HL-60/S4 (cell line): ENCODE measurements at regions not wholly inside any gene's neighbourhood (a gene's known extent, or its start where the extent isn't known, plus 50 kb on each side); places are given as distances from the start of the nearest gene placed in this dataset.

ENCODE experiments used
- in situ Hi-C: fragments of 300-500 bp; cut with MboI; formaldehyde crosslinking; loops from 2 replicates; pipeline ENCODE4 v1.14.3; 2022; ENCODE audit warnings: low sequenced_read_pairs

DNA sequence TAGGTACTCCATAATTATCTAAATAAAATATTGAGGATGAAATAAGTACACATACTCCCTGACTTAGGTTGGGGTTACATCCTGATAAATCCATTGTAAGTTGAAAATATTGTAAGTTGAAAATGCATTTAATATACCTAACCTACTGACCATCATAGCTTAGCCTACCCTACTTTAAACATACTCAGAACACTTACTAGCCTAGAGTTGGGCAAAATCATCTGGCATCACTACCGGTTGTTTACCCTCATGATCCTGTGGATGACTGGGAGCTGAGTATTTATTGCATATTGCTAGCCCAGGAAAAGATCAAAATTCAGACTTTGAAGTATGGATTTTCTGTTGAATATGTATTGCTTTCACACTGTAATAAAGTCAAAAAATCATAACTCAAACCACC, 467.3 kb downstream of the C6orf118 start:
- in situ Hi-C loops, result no loop called here

DNA sequence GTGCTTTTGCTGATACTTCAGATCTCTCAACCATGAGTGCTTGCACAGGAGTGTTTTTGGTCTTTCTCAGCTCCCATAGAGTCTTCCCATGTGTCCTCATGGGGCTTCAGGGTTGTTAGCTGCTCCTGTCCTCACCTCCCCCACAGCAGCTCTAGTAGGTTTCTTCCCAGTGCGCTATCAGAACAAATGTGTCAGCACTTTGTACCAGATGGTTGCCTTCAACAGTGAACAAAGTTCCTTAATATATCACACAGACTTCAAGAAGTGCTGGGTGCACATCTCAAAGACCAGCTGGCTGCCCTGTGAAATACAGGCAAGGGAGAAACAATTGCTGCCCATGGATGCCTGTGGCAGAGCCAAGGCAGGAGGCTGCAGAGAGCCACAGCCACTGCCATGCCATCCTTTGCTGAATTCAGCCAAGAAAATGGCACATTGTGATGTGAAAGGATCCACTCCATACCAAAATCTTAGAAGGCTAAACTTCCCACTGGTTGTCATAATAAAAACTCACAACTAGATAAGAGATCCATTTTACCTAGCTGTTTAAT, 471.3 kb downstream of the C6orf118 start:
- in situ Hi-C loops, result no loop called here

DNA sequence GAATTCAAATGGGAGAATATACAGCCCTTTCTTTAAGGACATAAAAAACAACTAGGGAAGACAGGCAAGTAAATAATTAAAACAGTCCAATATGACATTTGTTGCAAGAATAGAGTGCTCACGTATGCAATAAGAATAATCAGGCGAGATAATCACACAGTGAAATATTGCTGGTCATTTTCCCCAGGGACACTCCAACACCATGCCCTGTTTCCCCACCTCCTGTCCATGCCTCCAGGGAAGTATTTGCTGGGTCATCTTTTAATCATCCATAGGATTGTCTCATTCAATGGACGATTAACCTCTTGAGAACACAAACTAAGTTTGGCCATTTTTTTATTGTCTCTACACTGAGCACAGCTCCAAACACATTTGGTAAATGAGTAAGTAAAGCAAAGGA, 472.9 kb downstream of the C6orf118 start:
- in situ Hi-C loops, result no loop called here

DNA sequence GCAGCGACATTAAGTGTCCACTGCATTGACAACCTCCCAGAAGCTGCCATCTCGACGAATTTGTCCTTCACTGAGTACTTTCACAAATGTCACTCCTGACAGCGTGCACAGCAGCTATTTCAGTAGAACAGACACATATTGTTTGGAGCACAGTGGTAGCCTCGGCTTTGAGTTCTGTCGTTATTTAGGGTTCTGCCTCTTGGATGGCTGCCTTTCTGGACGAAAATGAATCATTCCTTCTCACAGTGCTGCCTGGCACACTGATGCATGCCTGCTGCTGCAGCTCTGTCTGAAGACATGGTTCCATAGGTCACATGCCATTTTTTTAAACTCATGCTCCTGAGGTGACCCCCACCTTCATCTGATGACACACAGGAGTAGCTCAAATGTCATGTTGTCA, 477.0 kb downstream of the C6orf118 start:
- in situ Hi-C loops, result no loop called here

DNA sequence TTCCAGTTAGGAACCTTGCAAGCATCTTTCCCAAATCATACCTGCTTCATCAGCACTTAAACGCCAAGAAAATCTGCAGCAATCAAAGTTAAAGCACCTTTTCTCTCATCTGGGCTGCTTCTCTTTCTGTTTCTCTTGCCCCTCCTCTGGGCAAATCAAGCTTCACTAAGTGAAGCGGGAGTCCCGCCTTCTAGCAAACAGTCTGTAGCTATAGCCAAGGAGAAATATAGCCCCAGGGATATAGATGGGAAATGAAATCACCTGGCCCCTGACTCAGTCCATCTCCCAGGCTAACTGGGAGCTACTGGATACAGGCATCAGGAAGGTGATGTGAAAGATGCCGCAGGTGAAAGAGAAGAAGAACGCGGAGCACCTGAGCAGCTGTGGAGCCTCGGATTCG, 481.9 kb downstream of the C6orf118 start:
- in situ Hi-C loops, result no loop called here

DNA sequence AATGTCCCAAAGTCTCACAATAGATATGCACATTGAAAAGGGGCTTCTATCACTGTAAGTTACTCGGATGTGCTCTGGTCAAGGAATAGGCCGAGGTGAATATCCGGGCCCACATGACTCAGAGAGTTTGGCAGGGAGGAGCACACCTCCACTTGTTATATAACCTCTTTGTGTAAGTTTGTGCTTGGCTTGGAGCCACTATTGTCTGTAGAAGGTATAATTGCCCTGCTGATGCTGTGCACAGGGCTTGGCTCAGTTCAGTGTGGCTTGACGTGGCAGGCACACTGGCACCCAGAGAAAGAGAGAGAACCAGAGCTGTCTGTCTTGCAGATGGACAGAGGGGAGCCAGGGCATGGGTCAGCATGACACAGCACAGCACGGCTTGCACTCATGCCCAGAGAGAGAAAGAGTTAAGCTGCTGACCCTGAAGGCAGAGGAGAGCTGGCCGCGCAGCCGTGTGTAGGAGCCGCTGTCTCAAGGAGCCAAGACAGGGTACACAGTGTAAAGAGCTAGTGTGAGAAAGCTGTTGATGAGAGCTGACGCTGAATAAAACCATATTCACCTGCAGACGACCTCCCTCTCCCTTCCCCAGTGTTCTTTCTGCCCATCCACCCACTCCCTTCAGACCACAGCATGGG, 482.5 kb downstream of the C6orf118 start:
- in situ Hi-C loops, result no loop called here

DNA sequence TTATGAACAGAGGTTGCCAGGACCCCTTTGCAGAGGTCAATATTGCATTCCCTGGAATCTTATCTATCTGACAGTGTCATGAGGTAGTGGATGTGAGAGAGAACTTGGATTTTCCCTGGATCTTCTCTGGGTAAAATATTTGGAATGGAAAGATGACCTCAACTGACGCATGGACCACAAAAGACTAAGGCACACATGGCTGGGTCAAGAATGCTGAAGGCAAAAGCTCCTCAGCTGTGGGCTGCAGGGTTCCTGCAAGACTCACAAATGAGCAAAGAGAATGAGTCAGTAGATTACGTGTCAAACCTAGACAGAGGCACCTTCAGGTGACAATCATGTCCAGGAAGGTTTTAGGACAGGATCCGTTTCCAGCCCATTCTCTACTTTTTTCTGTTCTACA, 484.0 kb downstream of the C6orf118 start:
- in situ Hi-C loops, result no loop called here

DNA sequence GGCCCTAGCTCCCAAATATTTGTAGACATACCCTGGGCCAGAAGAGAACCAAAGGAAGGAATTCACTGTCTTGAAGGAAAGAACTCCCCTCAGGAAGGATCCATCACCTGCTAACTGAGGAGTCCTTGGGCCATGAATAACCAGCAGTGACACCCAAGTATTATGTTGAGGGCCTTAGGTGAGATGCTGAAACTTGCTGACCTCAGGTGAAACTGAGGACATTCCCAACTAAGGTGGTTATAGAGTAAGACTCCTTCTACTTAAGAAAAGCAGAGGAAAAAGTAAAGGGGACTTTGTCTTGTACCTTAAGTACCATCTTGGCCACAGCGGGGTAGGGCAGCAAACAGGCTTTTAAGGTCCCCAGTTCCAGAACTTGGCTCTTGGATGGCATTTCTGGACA, 491.7 kb downstream of the C6orf118 start:
- in situ Hi-C loops, result no loop called here

DNA sequence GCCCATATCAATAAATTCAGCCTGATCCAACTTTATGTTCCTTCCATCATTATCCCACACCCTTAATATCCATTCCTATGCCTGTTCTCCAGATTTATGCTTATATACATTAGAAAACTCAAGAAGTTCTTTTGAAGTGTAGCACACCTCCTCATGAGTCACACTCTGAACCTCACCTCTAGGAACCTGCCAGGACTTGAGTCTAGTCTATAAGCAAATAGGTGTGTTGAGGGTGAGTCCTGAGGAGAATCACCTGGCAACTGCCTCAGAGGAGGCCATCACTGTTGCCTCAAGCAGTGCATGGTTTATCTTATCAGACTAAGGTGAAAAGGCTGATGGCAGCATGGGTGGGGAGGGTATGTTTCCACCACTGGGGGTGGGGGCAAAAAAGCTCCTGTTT, 496.7 kb downstream of the C6orf118 start:
- in situ Hi-C loops, result no loop called here

DNA sequence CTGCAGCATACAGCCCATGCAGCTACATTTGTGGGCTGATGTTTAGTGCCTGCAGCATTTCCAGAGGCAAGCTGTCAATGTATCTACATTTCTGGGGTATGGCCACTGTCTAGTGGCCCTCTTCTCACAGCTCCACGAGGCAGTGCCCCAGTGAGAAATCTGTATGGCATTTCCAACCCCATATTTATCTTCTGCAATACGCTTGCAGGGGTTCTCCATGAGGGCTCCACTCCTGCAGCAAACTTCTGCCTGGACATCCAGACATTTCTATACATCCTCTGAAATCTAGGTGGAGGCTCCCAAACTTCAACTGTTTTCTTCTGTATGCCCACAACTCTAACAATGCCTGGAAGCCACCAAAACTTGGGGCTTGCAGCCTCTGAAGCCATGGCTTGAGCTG, 502.3 kb downstream of the C6orf118 start:
- in situ Hi-C loops, result no loop called here

DNA sequence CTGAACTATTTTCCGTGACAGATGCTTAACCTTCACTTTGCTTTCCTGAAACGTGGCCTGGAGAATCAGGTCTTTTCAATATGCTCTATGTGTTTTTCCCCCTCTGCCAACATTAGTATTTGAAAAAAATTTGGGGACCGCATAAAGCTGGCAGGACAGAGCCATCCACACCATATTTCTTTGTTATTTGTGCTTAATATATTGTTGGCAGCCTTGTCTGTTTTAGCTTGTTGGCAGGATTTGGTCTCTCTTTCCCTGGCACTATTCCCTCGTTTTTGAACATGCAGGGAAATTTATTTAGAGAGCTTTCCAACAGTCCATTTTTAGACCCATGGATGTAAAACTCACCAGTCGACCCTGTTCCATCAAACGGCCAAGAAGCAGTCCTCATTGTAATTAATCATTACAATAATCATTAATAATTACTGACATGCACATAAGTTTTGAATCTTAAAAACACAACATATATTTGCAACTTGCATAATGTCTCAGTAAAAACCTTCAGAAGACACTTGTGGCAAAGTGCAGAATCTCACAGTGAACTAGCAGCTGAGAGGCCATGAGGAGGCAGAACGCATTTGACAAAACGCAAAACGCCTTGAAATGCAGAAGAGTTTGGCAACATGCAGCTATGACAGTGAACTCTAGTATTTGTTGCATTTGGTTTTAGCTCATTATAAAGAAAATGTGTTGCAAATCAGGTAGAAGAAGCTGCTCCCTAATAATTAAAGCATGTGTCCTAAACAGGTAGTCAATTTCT, 514.2 kb downstream of the C6orf118 start:
- in situ Hi-C loops, result no loop called here

DNA sequence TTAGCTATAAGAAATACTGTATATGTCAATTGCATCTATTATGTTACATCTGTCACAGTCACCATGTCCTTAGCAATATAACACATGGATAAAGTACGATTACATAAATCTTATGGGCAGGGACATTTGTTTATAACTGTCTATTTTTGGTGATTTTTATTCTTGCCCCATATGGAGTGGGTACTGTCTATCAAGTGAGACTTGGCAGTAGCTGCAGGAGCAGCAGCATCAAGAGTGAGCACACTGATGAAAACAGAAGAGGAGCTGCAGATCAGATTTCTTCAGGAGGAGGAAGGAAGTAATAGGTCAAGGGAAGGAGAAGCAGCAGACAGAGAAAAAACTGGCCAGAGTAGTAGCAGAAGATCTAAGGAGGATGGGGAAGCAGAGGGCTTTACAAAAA, 516.7 kb downstream of the C6orf118 start:
- in situ Hi-C loops, result no loop called here

DNA sequence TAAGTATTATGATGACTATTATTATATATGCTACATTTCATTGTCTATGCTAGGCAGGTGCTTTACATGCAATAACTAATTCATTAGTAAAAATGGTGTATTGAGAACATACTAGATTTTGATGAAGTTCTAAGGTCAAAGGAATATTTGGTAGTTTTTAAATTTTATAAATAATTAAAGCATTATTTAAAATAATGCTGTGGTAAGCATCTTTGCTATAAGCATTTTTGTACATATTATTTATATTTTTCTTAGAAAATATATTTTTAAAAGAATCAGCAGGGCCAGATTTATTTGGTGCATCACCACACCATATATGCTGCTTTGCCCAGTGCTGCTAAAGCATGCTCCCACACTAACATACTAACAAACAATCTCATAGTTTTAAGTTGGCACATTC, 517.9 kb downstream of the C6orf118 start:
- in situ Hi-C loops, result no loop called here

DNA sequence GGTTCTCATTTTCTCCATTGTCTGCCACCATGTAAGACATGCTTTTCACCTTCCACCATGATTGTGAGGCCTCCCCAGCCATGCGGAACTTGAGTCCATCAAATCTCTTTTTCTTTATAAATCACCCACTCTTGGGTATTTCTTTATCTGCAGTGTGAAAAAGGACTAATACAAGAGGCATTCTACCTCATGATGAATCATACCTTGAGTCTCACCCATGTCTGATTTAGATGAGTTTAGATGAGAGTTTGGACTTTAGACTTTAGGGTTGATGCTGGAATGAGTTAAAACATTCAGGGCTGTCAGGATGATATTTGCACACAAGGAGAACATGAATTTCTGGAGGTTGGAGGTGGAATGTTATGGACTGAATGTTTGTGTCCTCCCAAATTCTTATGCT, 545.6 kb downstream of the C6orf118 start:
- in situ Hi-C loops, result no loop called here

DNA sequence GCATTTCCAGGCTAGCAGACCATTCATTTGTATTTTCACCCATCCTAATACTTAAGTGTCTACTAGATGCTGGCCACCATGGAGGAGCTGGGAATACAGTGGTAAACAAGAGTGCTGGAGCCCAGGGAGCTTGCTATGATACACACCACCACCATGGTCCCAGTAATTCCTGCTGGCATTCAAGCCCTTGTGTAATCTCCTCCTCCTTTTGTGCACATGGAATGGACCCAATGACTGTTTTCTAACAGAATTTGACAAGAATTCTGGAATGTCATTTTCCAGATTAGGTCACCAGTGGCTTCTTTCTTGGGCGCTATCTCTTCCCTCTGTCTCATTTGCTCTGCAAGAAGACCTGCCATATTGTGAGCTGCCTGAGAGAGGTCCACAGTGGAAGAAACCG, 552.0 kb downstream of the C6orf118 start:
- in situ Hi-C loops, result no loop called here

DNA sequence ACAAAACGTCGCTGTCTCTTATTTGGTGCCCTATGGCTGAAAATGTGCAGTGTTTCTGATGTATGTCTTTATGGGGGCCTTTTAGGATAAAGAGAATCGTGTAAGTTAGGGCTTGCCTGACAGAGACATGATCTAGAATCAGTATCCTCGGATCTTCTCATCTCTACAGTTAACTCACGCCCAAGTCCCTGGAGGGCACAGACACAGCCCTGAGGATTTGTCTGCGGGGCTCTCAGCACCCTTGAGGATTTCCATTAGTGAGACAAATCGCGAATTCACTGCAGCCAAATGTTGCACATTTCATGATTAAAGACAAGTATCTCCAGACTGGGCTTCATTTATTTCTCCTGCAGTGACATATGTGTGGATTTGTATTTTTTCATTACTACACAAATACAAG, 552.7 kb downstream of the C6orf118 start:
- in situ Hi-C loops, result no loop called here

DNA sequence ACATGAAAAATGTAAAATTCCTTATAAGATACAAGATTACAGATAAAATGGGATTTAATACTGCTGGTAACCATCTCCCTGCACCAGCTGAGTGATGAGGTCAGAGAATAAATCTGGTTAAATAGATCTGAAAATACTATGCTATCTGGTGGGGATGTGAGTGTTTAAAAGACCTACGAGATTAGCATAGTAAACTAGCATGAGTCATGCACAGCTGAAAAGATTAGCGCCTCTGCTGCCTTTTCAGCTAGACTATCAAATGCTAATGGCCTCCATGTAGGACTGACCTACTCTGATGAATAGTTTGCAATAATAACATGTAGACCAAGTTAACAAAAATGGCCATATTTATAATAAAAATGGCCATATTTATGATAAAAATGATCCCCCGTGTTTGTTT, 553.3 kb downstream of the C6orf118 start:
- in situ Hi-C loops, result no loop called here

DNA sequence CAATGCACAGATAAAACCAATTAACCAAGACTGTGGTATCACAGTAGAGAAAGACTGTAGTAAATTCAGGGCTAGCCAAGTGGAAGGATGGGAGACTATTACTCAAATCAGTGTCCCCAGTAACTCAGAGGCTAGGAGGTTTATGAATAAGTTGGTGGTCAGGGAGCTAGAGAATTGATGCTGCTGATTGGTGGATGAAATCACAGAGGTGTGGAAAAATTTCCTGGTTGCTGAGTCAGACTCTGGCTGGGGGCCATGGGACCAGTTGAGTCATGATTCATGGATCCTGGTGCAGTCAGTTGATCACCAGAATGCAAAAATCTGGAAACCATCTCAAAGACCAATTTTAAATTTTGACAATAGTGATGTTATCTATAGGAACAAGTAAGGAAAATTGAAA, 555.9 kb downstream of the C6orf118 start:
- in situ Hi-C loops, result no loop called here

DNA sequence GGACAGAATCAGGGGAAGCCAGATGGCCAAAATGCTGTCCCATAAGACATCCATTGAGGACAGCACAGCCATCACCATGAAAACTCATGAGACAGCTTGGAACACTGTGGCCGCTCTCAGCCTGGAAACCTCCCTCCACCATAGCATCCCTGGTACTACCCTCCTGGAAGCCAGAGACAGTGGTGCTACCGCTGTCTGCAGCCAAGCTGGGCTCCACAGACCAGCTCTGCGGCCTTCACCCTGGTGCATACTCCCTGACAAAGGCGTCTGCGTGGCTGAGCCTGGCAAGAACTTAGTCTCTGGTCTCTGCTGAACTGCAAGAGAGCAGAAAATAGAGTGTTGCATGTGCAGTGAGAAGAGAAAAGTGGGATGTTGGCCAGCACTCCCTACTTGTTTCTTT, 558.0 kb downstream of the C6orf118 start:
- in situ Hi-C loops, result no loop called here

DNA sequence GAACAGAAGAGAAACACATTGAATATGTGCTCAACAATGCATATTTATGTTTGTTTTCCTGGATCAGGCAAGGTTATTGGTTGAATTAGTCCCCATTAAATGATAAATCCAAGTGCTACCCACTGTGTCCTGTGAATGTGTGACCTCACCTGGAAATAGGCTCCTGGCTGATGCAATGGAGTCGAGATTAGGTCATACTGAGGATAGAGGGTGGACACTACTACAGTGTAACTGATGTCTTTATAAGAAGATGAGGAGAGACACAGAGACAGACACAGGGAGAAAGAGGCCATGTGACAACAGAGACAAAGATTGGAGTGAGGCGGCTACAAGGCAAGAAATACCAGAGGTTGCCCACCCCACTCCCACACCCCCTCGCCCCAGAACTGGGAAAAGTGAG, 559.3 kb downstream of the C6orf118 start:
- in situ Hi-C loops, result no loop called here

DNA sequence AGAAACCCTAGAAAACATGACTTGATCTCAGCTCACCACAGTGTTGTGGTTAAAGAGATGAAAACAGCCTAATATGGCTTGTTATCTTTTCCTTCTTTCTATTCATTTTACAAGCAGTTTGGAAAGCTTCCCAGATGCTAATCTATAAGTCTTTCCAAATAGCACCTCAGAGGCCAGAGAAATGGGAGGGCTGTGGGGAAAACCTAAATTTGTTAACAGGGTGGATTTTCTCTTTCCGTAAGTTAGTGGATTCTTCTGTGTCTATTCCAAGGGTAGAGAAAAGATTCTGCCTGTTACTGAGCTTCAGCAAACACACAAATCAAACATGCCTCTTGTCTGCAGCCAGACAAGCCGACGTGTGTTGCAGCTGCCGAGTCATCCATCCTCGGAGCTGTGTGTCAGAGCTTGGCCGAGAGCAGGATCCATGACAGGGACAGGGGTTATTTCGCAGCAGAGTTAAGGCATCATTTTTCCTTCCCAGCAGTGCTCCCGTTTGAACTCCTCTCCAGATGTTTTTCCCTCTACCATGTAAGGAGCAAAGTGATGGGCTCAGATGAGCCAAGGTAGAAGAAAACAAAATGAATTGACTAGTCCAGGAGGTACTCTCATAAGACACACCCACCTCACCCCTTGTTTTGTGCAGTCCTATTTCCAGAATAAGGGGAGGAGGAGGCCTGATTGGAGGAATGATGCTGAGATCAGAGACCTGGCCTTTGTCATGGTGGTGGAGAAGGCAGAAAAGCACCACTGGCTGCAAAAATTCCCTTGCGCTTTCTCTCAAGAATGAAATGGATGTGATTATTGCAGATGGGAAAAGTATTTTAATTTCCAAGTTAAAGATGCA, 560.0 kb downstream of the C6orf118 start:
- in situ Hi-C loops, result no loop called here

DNA sequence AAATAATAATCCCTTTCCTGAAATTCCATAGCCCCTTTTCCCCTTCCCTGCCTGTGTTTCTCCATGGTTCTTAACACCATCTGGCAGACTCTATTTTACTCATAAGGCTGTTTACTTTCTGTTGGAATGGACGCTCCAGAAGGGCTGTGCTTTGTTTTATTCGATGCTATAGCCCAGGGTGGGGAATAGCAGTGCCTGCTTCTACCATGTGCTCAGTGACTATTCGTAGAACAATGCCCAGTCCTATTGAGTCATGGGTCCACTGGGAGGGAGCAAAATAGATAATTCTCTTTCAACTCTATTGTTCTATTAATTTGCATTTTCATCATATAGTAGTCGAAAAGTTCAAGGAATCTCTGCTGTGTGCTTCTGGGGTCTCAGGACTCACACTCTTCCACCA, 565.1 kb downstream of the C6orf118 start:
- in situ Hi-C loops, result no loop called here
